NCI-H1930 (cell line): ENCODE measurements at regions not wholly inside any gene's neighbourhood (a gene's known extent, or its start where the extent isn't known, plus 50 kb on each side); places are given as distances from the start of the nearest gene placed in this dataset.

Experiments used
- DNase-seq, 2 experiments: peaks; one replicate each; lab custom pipeline; 2025; lab: John Stamatoyannopoulos, UW

DNA sequence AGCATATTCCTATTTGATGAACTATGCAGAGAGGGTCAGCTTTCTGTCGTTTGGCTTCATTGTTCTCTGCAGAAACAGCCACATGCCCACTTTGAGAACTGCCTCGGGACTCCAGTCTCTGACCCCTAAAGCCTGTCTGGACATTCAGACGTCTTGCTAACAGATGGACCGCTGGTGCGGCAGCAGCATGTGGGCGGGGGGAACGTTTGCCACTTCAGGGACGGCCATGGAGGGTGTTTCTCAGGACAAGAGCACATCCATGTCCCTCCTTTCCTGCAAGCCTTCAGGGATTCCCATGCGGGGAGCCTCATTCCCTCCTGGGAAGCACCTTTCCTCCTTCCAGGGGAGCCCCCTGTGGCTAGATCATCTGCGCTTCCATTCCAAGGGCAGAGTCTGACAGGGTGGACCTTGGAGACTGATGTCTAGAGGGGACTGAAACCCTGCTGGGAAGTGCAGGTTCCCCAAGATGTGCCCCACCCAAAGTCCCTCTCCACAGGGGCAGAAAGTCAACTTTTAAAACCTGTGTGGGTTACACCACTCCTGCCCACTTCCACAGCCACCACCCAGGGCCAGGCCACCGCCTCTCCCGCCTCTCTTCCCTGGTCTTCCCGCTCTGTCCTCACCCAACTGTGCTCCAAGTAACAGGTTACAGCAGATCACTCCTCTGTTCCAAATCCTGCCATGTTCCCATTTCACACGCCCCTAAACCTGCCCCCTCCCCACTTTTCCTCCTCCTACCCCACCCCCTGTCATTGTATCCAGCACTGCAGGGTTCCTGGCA is 94.8 kb upstream of the PMEPA1 start:
- DNase-seq: no peak

DNA sequence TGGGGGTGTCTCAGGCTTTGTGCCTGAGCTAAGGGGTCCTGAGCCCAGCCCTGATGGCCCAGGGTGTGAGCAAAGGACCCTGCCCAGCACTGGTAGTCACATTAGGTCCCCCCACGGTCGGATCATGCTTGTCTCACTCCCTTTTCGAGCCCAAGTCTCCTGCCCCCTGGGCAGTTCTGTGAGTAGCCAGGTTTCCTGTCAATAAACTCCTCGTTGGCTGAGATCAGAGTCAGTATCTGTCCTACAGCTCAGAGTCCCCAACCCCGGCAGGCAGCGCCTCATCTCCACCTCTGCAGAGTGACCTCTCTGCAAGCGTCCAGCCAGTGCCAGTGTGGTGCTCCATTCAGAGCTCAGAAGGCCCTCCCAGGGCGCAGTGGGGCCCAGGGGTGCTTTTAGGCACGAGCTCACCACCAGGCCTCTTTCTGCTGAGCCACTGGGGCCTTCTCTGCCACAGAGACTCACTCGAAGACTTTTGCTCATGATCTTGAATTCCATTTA is 93.7 kb upstream of the PMEPA1 start:
- DNase-seq: no peak

GRCh38 chr20:57802765-57803507 is 93.1 kb upstream of the PMEPA1 start:
- DNase-seq: no peak

- DNase-seq: no peak
These were observed 91.8 kb upstream of the PMEPA1 start for GRCh38 chr20:57801581-57801980.

DNA sequence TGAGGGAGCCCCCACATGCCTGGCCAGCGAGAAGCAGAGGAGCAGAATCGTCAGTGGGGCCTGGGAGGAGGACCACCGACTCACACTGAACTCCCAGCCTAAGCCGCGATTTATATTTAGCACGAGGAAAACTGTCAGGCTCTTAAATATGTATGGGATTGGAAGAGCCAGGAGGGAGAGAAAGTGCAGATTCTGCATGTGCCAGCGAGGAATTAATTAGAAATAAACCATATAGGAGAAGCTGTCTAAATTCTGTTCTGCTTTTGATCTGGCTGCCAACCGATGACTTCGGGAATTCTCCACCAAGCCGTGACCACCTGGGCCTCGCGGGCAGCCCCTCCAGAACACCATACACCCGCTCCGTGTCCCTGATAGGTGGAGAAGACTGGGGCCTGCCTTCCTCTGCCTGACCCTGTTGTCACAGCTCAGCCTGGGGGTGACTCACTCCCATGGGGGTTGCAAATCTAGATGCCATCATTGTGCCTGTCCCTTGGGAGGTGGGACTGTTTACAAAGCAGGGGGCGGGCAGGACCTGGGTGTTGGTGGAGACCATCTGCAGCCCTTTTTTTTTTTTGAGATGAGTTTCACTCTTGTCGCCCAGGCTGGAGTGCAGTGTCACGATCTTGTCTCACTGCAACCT is 91.1 kb upstream of the PMEPA1 start:
- no peak for DNase-seq

DNA sequence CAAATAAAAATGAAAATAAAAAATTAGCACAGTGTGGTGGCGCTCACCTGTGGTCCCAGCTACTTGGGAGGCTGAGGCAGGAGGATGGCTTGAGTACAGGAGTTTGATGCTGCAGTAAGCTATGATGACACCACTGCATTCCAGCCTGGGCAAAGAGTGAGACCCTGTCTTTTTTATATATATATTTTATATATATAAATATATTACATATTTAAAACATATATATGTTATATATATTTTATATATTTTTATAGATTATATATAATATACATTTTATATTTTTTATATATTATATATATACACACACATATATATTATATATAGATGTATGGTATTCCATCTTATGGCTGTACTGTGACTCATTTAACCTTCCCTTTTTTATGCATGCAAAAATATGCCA is 87.6 kb upstream of the PMEPA1 start:
- DNase-seq: no peak

DNA sequence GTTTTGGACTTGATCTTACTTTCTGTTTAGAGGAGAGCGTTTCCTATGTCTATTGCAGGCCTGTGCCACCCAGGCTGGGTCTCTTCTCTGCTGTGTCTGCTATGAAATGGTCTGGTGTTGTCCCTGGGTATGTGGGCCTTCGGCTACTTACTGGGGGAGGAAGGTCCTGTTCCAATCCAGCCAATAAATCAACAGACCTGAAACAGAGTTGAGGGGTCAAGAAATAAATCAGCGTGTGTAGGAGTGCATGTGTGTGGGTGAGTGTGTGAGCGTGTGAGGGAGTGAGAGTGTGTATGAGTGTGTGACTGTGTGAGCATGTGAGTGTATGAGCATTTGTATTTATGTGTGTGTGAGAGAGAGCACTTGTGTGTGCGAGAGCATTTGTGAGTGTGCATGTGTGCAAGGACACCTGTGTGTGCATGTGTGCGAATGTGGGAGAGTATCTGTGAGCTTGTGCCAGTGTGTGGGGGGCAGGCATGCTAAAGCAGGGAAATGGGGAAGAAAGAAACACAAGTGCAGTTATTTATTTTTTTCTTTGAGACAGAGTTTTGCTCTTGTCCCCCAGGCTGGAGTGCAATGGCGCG is 86.3 kb upstream of the PMEPA1 start:
- DNase-seq: no peak

DNA sequence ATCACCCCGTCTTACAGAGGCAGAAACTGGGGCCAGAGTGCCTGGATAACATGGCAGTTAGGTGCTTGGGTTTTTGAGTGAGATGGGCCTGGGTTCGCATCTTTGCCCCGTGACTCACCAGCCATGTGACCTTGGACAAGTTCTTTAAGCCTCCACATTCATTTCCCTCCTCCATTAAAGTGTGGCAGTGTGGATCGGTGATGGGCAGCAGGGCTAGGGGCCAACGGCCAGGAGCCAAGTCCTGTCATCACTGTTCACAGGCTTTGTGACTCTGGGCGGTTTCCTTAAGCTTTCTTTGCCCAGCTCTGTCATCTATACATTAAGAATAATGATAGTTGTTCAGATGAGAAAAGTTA is 85.5 kb upstream of the PMEPA1 start:
- no peak for DNase-seq

GRCh38 chr20:57794600-57795341 is 85.0 kb upstream of the PMEPA1 start:
- DNase-seq: no peak

- DNase-seq: no peak
These were observed 84.2 kb upstream of the PMEPA1 start for GRCh38 chr20:57794036-57794435.

GRCh38 chr20:57793421-57793820 is 83.6 kb upstream of the PMEPA1 start:
- no peak for DNase-seq

DNA sequence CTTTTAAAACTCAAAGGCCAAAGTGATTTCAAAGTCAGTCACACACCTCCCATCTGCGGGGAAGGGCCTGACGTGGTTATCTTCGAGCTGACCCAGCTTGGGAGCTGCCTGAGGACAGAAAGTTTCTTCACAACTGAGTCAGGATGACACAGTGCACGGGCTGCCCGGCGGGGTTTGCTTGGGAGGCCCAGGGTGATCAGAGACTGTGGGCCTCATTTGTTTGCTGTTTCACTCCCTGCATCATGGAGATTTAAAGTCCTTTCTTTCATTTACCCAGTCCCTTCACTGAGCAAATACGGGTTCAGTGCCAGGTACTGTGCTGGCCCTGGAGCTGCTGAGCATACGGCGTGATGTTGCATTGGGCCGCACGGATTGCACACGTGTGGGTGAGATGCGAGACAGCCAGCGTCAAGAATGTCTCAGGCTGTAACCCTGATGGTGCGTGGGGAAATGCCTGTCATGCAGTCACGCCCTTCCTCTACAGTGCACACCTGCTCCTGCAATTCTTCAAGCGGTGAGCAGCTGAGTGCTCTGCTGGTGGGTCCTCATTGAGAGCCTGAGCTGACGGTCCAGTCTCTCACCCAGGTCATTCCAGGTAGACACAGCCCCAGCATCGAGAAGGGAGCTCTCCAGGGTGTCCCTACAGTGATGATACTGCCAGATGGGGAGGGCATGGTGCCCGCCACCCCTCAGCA is 82.7 kb upstream of the PMEPA1 start:
- DNase-seq: no peak

GRCh38 chr20:57791966-57792365 is 82.2 kb upstream of the PMEPA1 start:
- DNase-seq: no peak

DNA sequence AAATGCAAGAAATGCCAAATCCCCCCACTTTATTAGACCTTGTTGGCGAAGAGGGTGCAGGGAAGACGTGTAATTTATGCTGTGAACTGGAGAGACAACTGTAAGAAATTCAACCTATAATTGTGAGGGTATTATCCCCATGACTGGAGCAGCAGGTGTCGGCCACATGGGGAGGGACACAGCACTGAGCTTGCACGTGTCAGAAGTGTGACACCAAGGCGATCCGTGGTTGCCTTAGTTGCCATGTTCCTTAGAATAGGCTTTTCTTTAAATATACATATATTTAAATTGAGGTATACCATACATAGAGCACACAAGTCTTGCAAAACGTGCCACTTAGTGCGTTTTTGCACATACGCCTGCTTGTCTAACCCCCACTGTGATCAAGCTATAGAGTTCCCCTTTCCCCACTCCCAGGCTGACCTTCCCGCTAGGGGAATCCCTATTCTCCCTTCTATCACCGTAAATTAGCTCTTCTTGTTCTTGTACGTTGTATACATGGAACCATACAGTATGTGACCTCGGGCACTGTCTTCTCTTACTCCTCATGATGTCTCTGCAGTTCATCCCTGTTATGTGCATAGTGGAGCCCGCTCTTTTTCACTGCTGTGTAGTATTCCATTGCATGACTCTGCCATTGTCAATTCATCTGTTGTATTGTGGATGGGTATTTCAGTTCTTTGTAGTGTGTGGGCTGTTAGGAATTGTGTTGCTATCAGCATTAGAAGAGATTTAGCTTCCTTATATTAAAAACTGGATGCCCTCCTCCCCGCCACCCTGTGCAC is 81.6 kb upstream of the PMEPA1 start:
- DNase-seq: no peak

DNA sequence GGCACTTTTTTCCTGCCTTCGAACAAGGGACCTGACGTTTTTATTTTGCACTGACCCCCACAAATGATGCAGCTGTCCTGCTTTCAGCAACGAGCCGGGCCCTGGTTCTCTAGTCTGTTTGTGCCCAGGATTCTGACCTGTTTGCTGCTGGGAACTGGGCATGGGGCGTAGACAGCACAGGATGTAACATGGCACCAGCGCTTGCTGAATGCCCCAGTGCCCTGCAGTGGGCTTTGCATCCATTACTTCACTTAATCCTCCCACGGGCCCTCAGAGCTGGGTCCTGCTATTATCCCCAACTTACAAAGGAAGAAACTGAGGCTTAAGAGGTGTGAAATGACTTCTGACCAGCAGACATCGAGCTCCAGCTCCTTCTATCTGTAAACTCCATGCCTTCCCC is 80.4 kb upstream of the PMEPA1 start:
- no peak for DNase-seq

- no peak for DNase-seq
These were observed 79.3 kb upstream of the PMEPA1 start for GRCh38 chr20:57788936-57789613.

DNA sequence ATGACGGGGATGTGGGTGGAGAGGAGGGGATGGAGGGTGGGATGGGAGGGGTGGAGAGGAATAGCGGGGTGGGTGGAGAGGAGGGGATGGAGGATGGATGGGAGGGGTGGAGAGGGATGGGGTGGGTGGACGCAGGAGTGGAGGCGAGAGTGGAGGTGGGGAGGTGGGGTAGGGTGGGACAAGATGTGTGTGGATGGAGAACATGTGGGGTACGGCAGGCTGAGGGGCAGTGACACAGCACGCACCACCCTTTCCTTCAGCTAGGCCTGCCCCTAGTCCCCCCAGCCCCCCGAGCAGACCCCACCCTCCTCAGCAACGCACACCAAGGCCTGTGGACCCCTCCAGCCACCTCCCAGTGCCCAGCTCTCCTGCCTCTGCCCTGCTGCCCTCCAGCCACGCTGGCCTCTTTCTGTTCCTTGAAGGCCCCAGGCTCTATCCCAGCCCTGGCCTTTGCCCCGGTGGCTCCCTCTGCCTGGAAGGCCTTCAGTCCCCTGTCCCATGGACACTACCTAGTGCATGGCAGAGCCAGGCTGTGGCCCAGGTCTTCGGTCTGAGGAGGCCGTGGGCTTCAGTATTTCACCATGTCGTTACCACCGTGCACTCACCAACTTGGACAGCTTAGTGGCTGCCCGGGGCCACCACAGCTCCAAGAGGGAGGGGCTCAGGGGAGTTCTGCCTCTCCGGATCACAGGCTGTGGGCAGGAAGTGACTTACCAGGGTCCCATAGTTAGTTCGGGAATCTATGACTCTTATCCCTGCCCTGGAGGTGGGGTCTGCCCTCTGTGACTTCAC is 78.4 kb upstream of the PMEPA1 start:
- DNase-seq: no peak

GRCh38 chr20:57787151-57787989 is 77.6 kb upstream of the PMEPA1 start:
- no peak for DNase-seq
